ENCODE measurements at regions not wholly inside any gene's neighbourhood (a gene's known extent, or its start where the extent isn't known, plus 50 kb on each side); places are given as distances from the start of the nearest gene placed in this dataset.

GRCh38 chr18:76064998-76065397, 430.0 kb downstream of the ZNF516 start:
- no peak for TF ChIP-seq CTCF (conservative IDR thresholded peaks at IDR 0.05)
- no peak for TF ChIP-seq EZH2 (IDR thresholded peaks at IDR 0.05; ENCODE audit: low read depth)
